Panc1 (cell line): ENCODE measurements at regions not wholly inside any gene's neighbourhood (a gene's known extent, or its start where the extent isn't known, plus 50 kb on each side); places are given as distances from the start of the nearest gene placed in this dataset.

Source experiments
- ATAC-seq: fragments of 200-7000 bp; cut with Tn5 transposase; 2 replicates; pipeline ENCODE4 v1.9.1; 2020; ENCODE audit warnings: mild to moderate bottlenecking, moderate library complexity
- BruUV-seq: library from RNA; stranded (reverse); fragments of 400-500 nt; replicated peaks from 2 replicates; lab custom pipeline; 2021; lab: Mats Ljungman, UMichigan
- CTCF ChIA-PET: fragments of 300-600 bp; sonication (Branson Sonifier 250); formaldehyde crosslinking; loops from one replicate; lab custom pipeline; 2022; ENCODE audit warnings: antibody characterized with exemption; lab: Charles Lee
- POLR2A ChIA-PET: fragments of 300-600 bp; sonication (Branson Sonifier 250); formaldehyde crosslinking; loops from one replicate; lab custom pipeline; 2022; ENCODE audit warnings: antibody characterized with exemption; lab: Charles Lee
- DNase-seq: peaks from one replicate; pipeline ENCODE4 v3.0.0-alpha.2; 2010; ENCODE audit warnings: low read depth, low spot score
- H3K27ac ChIP-seq: 2 replicates; pipeline ENCODE4 v1.5.1; 2011; ENCODE audit warnings: mild to moderate bottlenecking, low read length, inconsistent platforms
- H3K27me3 ChIP-seq: fragments of 200-500 bp; sonication (Bioruptor generic); 2 replicates; pipeline ENCODE4 v1.6.0; 2014; ENCODE audit warnings: low read length, inconsistent platforms; ENCODE audit not compliant: control insufficient read depth, insufficient read depth
- H3K36me3 ChIP-seq: fragments of 200-500 bp; sonication (Bioruptor generic); 2 replicates; pipeline ENCODE4 v1.5.1; 2014; ENCODE audit warnings: inconsistent platforms, mild to moderate bottlenecking, low read length, moderate library complexity; ENCODE audit not compliant: control insufficient read depth, insufficient read depth
- H3K4me1 ChIP-seq: 2 replicates; pipeline ENCODE4 v1.5.1; 2011; ENCODE audit warnings: inconsistent platforms, mild to moderate bottlenecking, low read length, moderate library complexity; ENCODE audit not compliant: control insufficient read depth, insufficient read depth
- H3K4me3 ChIP-seq, 2 experiments: 2 replicates each; pipeline ENCODE4 v1.5.1; 2011 to 2012; ENCODE audit warnings: low read depth in 2 of 2, low read length in 2 of 2, mild to moderate bottlenecking in 2 of 2, inconsistent platforms in 1 of 2, moderate library complexity in 1 of 2
- H3K9me3 ChIP-seq: fragments of 200-500 bp; sonication (Bioruptor generic); 2 replicates; pipeline ENCODE4 v1.5.1; 2014; ENCODE audit warnings: low read depth, mild to moderate bottlenecking, inconsistent platforms, low read length, moderate library complexity; ENCODE audit not compliant: control insufficient read depth, insufficient read depth
- POLR2AphosphoS5 ChIP-seq: IDR thresholded peaks from 2 replicates; pipeline ENCODE4 v1.6.1; 2012; ENCODE audit warnings: mild to moderate bottlenecking, low read depth, low read length, moderate library complexity
- REST ChIP-seq, 2 experiments: IDR thresholded peaks; 2 replicates each; pipeline ENCODE4 v1.6.1; 2011 to 2012; ENCODE audit warnings: low read depth in 2 of 2, control low read depth in 1 of 2, low read length in 1 of 2, mild to moderate bottlenecking in 1 of 2, moderate library complexity in 1 of 2; ENCODE audit not compliant: insufficient read depth in 1 of 2
- SIN3A ChIP-seq: IDR thresholded peaks from 2 replicates; pipeline ENCODE4 v1.6.1; 2012; ENCODE audit warnings: low read depth, mild to moderate bottlenecking, low read length, moderate library complexity, borderline replicate concordance; ENCODE audit not compliant: insufficient read depth
- TCF7L2 ChIP-seq: IDR thresholded peaks from 2 replicates; pipeline ENCODE4 v1.6.1; 2011; ENCODE audit warnings: mild to moderate bottlenecking, low read depth, low read length, inconsistent platforms
- in situ Hi-C: cut with HindIII; loops from 2 replicates; pipeline ENCODE4 v1.10.0; 2016; ENCODE audit warnings: low sequenced_read_pairs, low pct_unique_long_range_greater_than_20kb
- intact Hi-C: fragments of 100-400 bp; cut with micrococcal nuclease; formaldehyde crosslinking; loops from one replicate; pipeline ENCODE4 v1.10.0; 2022; ENCODE audit not compliant: unreplicated experiment
- TF ChIP-seq, protein P1 (sequence below): fragments of 450-650 bp; IDR thresholded peaks from 2 replicates; pipeline ENCODE4 v1.5.1; 2017; ENCODE audit warnings: mild to moderate bottlenecking

DNA sequence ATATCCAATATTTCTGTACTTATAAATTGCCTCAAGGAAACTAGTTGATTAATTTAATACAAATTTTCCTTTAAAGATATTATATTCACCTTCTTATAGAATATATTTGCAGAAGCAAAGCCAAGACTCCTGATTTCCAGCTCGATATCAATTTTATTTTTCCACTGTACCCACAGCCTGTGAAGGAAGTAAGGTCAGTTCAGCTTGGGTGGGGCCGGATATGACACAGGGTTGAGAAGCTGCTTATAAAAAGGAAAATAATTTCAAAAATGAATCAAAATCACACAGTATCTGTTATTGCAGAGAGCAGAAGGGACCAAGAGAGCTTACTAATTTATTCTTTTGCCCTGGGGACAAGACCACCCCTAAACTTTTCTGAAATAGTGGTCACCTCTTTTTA is 491.4 kb downstream of the TUSC7 start:
- Histone ChIP-seq H3K4me1 (no peaks in the 10 kb centered on the region), H3K4me3 (no peak overlapping the region), H3K36me3 (no peaks in the 10 kb centered on the region), H3K27me3 (no peaks in the 10 kb centered on the region), H3K9me3 (no peaks in the 10 kb centered on the region), H3K27ac (no peak overlapping the region)
- ATAC-seq (no peak), DNase-seq (no peak)
- in situ Hi-C loops, result no loop called here
- TF ChIP-seq TCF7L2 (no peak), SIN3A (no peak), POLR2AphosphoS5 (no peak), REST (IDR thresholded peaks at IDR 0.05; ENCODE audit: insufficient read depth in 1 of 2, low read depth in 2 of 2, low read length in 1 of 2) (no peak)
- TF ChIP-seq, protein P1, sequence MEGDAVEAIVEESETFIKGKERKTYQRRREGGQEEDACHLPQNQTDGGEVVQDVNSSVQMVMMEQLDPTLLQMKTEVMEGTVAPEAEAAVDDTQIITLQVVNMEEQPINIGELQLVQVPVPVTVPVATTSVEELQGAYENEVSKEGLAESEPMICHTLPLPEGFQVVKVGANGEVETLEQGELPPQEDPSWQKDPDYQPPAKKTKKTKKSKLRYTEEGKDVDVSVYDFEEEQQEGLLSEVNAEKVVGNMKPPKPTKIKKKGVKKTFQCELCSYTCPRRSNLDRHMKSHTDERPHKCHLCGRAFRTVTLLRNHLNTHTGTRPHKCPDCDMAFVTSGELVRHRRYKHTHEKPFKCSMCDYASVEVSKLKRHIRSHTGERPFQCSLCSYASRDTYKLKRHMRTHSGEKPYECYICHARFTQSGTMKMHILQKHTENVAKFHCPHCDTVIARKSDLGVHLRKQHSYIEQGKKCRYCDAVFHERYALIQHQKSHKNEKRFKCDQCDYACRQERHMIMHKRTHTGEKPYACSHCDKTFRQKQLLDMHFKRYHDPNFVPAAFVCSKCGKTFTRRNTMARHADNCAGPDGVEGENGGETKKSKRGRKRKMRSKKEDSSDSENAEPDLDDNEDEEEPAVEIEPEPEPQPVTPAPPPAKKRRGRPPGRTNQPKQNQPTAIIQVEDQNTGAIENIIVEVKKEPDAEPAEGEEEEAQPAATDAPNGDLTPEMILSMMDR, result no peak
- ChIA-PET POLR2A (no interaction called here), CTCF (no interaction called here)
- intact Hi-C loops, result no loop called here
- no TSS peak for BruUV-seq

GRCh38 chr3:117201901-117202774 is 492.6 kb downstream of the TUSC7 start:
- TF ChIP-seq POLR2AphosphoS5 (no peak), SIN3A (no peak), REST (IDR thresholded peaks at IDR 0.05; ENCODE audit: insufficient read depth in 1 of 2, low read depth in 2 of 2, low read length in 1 of 2) (no peak), TCF7L2 (no peak)
- TF ChIP-seq, protein P1, result no peak
- Histone ChIP-seq H3K27me3 (no peaks in the 10 kb centered on the region), H3K4me1 (no peaks in the 10 kb centered on the region), H3K36me3 (no peaks in the 10 kb centered on the region), H3K4me3 (no peak overlapping the region), H3K27ac (no peak overlapping the region), H3K9me3 (no peaks in the 10 kb centered on the region)
- no TSS peak for BruUV-seq
- POLR2A ChIA-PET, result no interaction called here
- DNase-seq (no peak), ATAC-seq (no peak)
- in situ Hi-C loops (no loop called here), intact Hi-C loops (no loop called here)
- CTCF ChIA-PET, result no interaction called here
